Tongue (tissue), 1 donor: ENCODE measurements at regions not wholly inside any gene's neighbourhood (a gene's known extent, or its start where the extent isn't known, plus 50 kb on each side); places are given as distances from the start of the nearest gene placed in this dataset.
"Not testable (repeated sequence)": the region's sequence is repeated elsewhere in the genome, so short reads cannot be mapped to it uniquely, and the experiment has no call there.

ENCODE experiments used
- DNase-seq: peaks from one replicate; pipeline ENCODE4 v3.0.0-alpha.2; 2015

DNA sequence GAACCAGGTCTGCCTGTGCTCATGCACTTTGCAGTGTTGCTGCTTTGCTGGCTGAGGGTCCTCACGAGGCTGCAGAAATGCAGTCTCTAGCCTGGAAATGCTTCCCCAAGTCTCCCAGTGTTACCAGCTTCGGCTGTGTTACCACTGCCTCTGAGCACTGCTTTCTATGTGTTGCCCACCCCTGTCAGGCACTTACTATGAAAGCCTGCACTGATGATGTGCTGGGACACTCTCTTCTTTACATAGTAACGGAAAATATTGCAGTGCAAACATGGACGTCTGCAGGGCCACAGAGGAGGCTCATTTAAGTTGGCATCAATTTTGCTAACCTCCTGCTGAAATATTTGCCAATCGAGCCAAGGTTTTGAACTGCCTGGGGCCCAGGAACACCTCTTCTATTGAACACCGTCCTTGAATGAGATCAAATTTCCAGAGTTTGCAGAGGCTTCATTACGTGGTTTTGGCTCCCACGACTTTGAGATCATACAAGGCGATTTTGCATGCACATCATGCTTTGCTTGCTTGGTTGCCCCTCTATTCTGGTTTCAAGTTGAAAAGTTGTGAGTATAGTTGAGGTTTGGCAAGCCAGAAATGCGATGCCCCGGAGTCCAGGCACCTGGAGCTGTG, 404.7 kb upstream of the PODXL start:
- peak; percentile 40 for DNase-seq

GRCh38 chr7:131959106-131959812, 402.8 kb upstream of the PODXL start:
- DNase-seq = peak; percentile 81

GRCh38 chr7:131957338-131958020, 401.1 kb upstream of the PODXL start:
- no peak for DNase-seq

DNA sequence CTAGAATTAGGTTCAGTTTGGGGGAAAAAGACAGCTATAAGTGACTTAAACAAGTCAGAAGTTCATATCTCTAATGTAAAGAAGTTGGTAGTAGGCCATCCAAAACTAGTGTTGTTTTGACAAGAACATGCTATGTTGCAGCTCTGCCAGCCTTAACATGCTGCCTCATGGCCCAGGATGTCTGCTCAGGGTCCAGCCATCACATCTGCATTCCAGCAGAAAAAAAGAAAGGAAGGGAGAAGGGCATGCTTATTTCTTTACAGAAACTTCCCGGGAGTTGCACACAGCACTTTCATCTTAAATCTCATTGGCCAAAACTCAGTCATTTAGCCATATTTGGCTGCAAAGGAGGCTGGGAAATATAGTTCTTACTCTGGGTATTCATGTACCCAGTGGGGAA, 400.4 kb upstream of the PODXL start:
- no peak for DNase-seq

DNA sequence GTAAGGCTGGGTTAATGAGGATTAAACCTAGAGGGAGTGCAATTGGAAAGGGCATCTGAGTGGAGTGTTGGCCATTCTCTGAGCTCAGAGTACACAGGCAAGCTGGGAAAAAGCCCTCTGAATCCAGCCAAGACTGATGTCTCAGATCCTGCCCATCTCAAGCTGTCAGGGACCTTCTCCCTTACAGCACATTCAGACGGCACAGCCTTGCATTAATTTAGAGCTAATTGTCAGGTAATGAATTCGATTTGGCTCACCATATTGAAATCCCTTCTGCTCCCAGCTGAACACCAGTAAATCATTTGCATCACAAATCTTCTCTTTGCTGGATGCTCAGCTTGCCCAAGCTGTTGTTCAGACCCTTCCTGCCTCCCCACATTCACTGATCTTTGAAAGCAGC, 399.3 kb upstream of the PODXL start:
- no peak for DNase-seq

DNA sequence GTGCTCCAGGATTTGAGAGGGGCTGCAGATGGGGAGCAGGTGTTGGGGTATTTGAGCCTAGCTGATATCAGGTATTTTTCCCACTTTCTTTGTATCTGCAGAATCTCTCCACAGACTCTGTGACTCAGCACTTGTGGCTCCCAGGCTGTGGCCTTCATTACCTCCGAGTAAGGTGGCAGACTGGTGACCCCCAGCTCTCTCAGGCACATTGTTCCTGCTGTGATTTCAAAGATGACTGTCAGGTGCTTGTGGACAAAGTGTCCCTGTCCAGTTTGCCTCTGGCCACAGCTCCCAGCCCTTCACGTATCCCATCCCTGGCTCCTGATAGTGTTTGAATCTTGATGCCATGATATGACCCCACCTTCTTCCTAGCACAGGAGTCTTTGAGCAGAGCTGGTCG, 396.8 kb upstream of the PODXL start:
- no peak for DNase-seq

GRCh38 chr7:131952365-131952764, 395.9 kb upstream of the PODXL start:
- no peak for DNase-seq

DNA sequence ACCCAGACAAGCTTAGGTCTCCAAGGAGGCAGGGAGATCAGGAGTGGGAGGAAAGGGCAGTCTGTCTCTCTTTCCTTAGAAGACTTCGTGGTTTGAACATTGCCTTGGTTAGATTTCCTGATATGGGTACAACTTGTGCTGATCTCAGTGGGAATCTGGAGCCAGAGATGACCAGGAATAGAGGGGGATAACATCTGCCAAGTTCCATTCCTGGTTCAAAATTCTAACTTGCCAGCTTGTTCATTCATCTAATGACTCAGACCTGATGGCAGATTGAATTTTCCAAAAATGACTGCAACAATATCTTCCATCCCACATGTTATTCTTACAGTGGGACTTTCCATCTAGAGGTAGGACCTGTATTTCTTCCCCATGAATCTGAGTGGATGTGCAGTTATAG, 394.3 kb upstream of the PODXL start:
- DNase-seq = no peak

GRCh38 chr7:131949659-131950058, 393.2 kb upstream of the PODXL start:
- no peak for DNase-seq

GRCh38 chr7:131948434-131949053, 392.1 kb upstream of the PODXL start:
- DNase-seq = peak; percentile 38

DNA sequence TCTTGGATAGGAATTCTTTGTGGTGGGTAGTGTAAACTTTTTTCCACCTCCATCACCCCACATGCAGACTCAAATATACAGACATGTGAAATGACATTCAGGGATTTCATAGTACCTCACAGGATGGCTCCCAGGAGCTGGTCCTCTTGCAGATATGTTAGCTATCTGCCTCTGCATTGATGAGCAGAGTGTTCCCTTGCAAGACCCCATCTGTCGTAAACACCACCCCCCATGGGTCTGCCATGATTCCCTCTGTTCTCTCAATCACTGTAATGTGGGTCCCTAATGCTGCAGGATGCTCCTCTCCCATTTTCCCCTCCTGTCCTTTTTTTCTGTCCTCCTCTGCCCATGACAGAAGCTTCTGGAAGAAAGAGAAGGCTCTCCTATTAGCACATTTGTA, 391.2 kb upstream of the PODXL start:
- DNase-seq = no peak

GRCh38 chr7:131945957-131946544, 389.6 kb upstream of the PODXL start:
- peak; percentile 43 for DNase-seq

GRCh38 chr7:131945313-131945911, 389.0 kb upstream of the PODXL start:
- peak; percentile 77 for DNase-seq

GRCh38 chr7:131944556-131945069, 388.2 kb upstream of the PODXL start:
- no peak for DNase-seq

DNA sequence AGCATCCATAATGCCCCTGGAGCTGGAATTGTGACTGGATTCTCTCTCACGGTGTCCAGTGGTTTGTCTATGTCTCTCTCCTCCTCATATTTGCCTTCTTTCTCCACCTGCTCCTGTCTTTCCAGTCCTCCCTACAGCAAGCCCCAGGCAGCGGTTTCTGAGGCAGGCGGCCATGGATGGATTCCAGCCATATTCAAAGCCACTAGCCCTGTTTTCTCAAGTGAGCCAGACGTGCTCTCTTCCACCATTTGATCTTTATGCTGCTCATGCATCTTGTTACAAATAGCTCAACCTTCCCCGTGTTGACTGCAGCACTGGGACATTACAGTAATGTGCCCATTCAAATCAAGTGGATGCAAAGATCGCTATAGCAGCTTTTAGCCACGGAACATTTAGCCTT, 387.2 kb upstream of the PODXL start:
- peak; percentile 34 for DNase-seq

GRCh38 chr7:131943211-131943610, 386.8 kb upstream of the PODXL start:
- DNase-seq = no peak

GRCh38 chr7:131942287-131943150, 386.1 kb upstream of the PODXL start:
- DNase-seq = no peak

- no peak for DNase-seq
These were observed 384.9 kb upstream of the PODXL start for GRCh38 chr7:131941291-131941690.

DNA sequence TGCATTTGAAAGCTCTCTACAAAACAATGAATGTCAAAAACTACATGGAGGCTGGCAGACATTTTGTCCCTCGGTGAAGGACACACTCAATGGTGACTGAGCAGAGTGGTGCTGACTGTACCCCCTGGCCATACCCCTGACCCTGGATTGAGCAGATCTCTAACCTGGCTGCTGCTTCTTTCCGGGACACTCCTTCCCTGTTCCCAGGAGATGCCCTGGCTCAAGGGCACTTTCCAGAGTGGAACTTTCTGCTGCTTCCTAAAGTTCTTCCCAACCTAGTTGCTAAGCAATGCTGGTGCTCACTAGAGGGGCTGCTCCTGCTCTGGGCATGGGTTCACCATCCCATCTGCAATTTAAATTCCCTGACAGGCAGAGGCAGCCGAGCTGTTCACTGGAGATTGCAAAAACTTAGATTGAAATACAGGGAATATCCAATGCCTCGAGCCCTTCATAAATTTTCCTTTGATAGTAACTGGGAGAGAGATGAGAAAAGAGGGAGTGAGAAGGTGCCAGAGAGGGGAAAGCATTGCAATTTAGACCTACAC, 384.3 kb upstream of the PODXL start:
- DNase-seq = no peak

DNA sequence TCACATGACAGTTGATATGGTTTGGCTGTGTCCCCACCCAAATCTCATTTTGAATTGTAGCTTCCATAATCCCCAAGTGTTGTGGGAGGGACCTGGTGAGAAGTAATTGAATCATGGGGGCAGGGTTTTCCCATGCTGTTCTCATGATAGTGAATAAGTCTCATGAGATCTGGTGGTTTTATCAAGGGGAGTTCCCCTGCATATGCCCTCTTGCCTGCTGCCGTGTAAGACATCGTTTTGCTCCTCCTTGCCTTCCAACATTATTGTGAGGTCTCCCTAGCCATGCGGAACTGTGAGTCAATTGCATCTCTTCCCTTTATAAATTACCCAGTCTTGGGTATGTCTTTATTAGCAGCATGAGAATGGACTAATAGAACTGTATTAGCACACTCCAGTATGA, 382.4 kb upstream of the PODXL start:
- DNase-seq = not testable (repeated sequence)

- DNase-seq = no peak
These were observed 381.4 kb upstream of the PODXL start for GRCh38 chr7:131937868-131938267.
